GM21528 (cell line): ENCODE measurements at regions not wholly inside any gene's neighbourhood (a gene's known extent, or its start where the extent isn't known, plus 50 kb on each side); places are given as distances from the start of the nearest gene placed in this dataset.
"Not testable (repeated sequence)": the region's sequence is repeated elsewhere in the genome, so short reads cannot be mapped to it uniquely, and the experiment has no call there.

ENCODE experiments used
- ATAC-seq: cut with Tn5 transposase; IDR thresholded peaks from one replicate; pipeline ENCODE4 v1.9.1; 2021; ENCODE audit warnings: mild to moderate bottlenecking, moderate library complexity; ENCODE audit not compliant: unreplicated experiment, low FRiP score

GRCh38 chr4:125003840-125004239 lies 291.3 kb upstream of the ANKRD50 start:
- ATAC-seq: no peak

DNA sequence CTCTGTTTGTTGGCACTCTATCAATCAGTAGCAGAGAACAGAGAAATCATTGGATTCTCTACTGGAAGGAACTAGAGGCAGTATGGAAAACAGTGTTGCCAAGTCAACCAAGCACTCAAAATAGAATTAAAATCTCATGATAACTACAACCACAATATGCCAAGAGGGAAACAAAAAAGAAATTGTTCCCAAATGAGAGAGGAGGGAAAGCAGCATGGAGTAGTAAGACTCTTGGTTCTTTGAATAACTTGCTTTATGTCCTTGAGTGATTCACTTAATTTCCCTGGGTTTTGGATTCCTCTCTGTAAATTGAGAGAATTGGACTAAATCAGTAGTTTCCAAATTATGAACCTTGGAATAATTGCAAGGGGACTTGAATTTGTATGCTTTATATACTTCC lies 285.5 kb upstream of the ANKRD50 start:
- ATAC-seq: no peak

DNA sequence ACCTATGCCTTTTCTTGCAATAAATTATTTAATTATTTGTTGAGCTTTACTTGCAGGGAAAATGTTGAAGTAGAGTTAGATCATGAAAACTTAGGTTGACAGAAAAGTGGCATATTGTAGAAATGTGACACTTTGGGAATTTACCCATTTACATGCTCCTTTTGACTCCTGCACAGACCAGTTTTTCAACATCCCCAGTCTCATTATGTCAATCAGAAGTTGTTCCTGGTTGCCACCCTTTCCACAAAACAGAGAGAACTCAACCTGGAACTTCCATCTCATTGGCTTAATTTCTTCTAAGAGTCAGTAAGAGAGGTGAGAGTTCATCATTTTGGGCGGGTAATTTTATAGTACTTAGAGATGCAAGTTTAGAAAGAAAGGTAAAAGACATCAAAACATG lies 284.6 kb upstream of the ANKRD50 start:
- ATAC-seq: no peak

- no peak for ATAC-seq
These were observed 281.3 kb upstream of the ANKRD50 start for GRCh38 chr4:124993838-124994237.

DNA sequence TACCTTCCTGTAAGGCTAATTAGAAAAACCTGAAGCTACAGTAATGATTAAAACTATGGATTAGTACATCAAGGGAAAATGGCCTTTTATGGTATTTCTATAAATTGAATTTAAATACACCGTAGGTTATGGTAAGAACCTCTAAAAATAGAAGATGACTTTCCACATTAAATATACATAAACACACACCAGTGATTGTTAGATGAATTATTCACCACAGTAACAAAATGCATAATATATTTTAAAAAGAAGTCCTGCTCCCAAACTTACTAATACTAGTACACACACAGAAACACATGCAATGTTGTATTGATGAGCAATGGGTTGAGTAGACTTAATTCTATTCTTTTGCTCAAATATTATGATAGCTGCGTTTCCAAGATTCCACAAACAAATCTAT lies 277.9 kb upstream of the ANKRD50 start:
- no peak for ATAC-seq

GRCh38 chr4:124980276-124980752 lies 267.8 kb upstream of the ANKRD50 start:
- ATAC-seq: no peak

- not testable (repeated sequence) for ATAC-seq
These were observed 266.0 kb upstream of the ANKRD50 start for GRCh38 chr4:124978536-124978935.

- ATAC-seq: no peak
These were observed 264.5 kb upstream of the ANKRD50 start for GRCh38 chr4:124977045-124977444.

DNA sequence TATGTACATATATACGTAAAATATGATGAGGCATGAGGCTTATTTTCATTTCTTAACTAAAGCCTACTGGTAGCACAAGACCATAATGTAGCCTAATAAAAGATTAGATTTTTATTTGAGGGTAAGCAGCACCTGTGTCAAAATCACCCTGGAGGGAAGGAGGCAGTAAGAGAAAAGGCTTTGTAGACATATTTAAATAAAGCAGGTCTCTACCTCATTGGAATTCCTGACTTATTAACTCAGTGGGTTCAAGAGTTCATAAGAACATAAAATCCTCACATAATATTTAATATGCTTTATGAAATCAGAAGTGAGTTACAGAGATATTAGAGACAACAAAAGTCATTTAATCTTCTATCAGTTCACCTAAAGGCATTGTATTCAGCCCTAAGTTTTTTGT lies 261.6 kb upstream of the ANKRD50 start:
- ATAC-seq: no peak

DNA sequence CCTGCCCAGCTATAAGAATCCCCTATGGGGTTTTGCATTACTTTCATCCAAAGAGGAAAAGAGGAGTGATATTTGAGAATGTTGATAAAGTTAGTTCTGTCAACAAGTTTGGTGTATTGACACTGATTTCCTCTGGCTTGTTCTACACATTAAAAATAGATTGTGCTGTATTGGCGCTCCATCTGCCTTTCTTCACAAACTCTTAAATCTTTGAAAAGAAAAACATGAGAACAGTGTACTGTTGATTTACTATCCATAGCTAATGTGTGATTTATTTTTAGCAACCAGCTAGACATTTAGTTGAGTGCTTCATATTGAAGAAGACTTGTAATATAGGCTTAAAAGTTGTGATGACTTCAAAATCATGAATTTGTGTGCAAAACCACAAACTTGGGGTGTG lies 261.2 kb upstream of the ANKRD50 start:
- ATAC-seq: no peak

GRCh38 chr4:124970011-124970410 lies 257.5 kb upstream of the ANKRD50 start:
- ATAC-seq: no peak

GRCh38 chr4:124965497-124965891 lies 253.0 kb upstream of the ANKRD50 start:
- ATAC-seq: no peak

DNA sequence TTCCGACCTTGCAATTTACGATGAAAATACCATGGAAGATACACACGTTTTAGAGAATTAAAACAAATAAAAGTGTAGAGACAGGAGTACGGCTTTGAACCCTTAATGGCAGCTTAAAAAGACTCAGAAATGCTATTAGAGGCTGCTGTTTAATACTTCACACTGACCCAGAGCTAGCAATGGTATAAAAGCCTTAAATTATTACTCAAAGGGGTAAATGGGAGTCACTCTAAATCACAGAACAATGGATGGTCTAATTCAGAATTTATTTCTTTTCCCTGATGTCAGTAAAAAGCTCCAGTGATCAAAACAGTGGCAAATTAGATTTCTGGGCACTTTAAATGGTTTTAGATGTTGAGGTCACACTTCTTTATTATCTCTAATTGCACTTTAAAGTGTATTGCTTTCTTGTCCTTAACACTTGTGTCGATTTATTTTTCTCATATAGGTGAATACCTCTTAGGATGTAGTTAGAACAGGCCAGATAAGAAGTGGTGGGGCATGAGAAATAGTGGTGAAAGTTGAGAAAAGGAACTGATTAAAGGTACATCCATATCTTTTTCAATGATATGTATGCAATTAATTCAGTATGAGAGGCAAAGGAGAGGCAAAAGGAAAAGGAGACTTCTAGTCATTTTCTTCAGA lies 252.4 kb upstream of the ANKRD50 start:
- ATAC-seq: no peak

- no peak for ATAC-seq
These were observed 251.7 kb upstream of the ANKRD50 start for GRCh38 chr4:124964251-124964650.

DNA sequence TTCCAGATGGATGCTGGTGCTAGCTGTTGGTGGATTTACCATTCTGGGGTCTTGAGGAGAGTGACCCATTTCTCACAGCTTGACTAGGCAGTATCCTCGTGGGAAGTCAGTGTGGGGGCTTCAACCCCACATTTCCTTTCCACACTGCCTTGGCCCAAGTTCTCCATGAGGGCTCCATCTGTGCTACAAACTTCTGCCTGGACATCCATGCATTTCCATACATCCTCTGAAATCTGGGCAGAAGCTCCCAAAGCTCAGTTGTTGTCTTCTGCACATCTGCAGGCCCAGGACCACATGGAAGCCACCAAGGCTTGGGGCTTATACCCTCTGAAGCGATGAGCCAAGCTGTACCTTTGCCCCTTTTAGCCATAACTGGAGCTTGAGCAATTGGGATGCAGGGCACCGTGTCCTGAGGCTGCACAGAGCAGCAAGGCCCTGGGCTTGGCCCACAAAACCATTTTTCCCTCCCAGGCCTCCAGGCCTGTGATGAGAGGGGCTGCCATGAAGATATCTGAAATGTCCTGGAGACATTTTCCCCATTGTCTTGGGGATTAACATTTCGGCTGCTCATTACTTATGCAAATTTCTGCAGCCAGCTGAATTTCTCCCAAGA lies 248.7 kb upstream of the ANKRD50 start:
- no peak for ATAC-seq

DNA sequence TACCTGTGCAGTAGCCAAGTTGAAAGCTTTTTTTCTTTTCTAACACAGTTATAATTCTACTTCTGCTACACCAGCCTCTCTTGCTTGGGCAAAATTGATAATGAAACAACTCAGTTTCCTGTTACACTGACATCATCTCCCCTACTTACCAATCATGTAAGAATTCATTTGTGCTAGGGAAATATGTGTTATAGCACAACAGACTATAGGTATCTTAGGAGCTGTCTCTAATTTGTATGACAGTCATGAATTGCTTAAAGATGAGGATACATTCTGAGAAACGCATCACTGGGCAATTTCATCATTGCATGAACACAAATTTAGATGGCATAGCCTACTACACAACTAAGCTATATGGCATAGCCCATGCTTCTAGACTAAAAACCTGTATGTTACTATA lies 246.3 kb upstream of the ANKRD50 start:
- no peak for ATAC-seq

DNA sequence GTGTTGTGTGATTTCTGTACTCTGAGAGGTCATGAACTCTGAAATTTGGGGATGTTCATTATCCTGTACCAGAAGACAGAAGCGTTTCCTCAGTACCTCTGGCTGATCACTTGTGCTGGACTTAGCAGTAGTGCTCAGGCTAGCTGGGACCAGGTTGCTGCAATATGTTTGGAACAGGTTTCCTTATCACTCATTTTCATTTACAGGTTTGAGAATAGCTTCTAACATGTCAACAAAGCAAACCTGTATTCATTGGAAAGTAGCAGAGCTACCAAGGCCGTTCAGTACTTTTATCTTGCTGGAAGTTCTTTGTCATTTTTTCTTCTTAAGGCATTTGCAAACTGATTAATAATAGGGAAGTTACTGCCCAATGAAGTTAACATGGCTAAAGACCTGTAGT lies 242.9 kb upstream of the ANKRD50 start:
- ATAC-seq: no peak

- no peak for ATAC-seq
These were observed 241.5 kb upstream of the ANKRD50 start for GRCh38 chr4:124954046-124954445.

- no peak for ATAC-seq
These were observed 241.0 kb upstream of the ANKRD50 start for GRCh38 chr4:124953486-124953885.

- ATAC-seq: no peak
These were observed 240.5 kb upstream of the ANKRD50 start for GRCh38 chr4:124953061-124953460.

GRCh38 chr4:124952601-124953000 lies 240.1 kb upstream of the ANKRD50 start:
- no peak for ATAC-seq

- no peak for ATAC-seq
These were observed 236.6 kb upstream of the ANKRD50 start for GRCh38 chr4:124948976-124949597.
